ENCODE measurements at regions not wholly inside any gene's neighbourhood (a gene's known extent, or its start where the extent isn't known, plus 50 kb on each side); places are given as distances from the start of the nearest gene placed in this dataset.

GRCh38 chr17:69637446-69638156 is 223.1 kb downstream of the MAP2K6 start:
- no peak overlapping the region for H3K9ac ChIP-seq (ENCODE audit: low read depth, low read length)
- no peaks in the 10 kb centered on the region for H3K36me3 ChIP-seq (ENCODE audit: insufficient read depth, low read depth, low read length)
- H3K27ac ChIP-seq (ENCODE audit: low read length): no peak overlapping the region
- no peaks in the 10 kb centered on the region for H3K9me3 ChIP-seq (ENCODE audit: insufficient read depth, low read depth, low read length)
- no peaks in the 10 kb centered on the region for H3K27me3 ChIP-seq (ENCODE audit: insufficient read depth, low read length)
- H3K4me3 ChIP-seq (ENCODE audit: low read length): no peak overlapping the region
- no peaks in the 10 kb centered on the region for H3K4me1 ChIP-seq (ENCODE audit: insufficient read depth, low read length)

- Histone ChIP-seq H3K27me3 (ENCODE audit: insufficient read depth, low read length) (no peaks in the 10 kb centered on the region), H3K9me3 (ENCODE audit: insufficient read depth, low read depth, low read length) (no peaks in the 10 kb centered on the region), H3K9ac (ENCODE audit: low read depth, low read length) (no peak overlapping the region)
Measured at GRCh38 chr17:69639096-69639495, 224.6 kb downstream of the MAP2K6 start.

GRCh38 chr17:69640073-69640472 is 225.6 kb downstream of the MAP2K6 start:
- H3K36me3 ChIP-seq (ENCODE audit: insufficient read depth, low read depth, low read length): no peaks in the 10 kb centered on the region
- H3K4me1 ChIP-seq (ENCODE audit: insufficient read depth, low read length): no peaks in the 10 kb centered on the region
- no peak overlapping the region for H3K4me3 ChIP-seq (ENCODE audit: low read length)
- no peaks in the 10 kb centered on the region for H3K27me3 ChIP-seq (ENCODE audit: insufficient read depth, low read length)
- H3K9ac ChIP-seq (ENCODE audit: low read depth, low read length): no peak overlapping the region
- H3K9me3 ChIP-seq (ENCODE audit: insufficient read depth, low read depth, low read length): no peaks in the 10 kb centered on the region
- no peak overlapping the region for H3K27ac ChIP-seq (ENCODE audit: low read length)

More at GRCh38 chr17:69639096-69639495, 224.6 kb downstream of the MAP2K6 start:
- no peak overlapping the region for H3K27ac ChIP-seq (ENCODE audit: low read length)
- H3K4me3 ChIP-seq (ENCODE audit: low read length): no peak overlapping the region
- no peaks in the 10 kb centered on the region for H3K36me3 ChIP-seq (ENCODE audit: insufficient read depth, low read depth, low read length)
- no peaks in the 10 kb centered on the region for H3K4me1 ChIP-seq (ENCODE audit: insufficient read depth, low read length)

- Histone ChIP-seq H3K4me3 (ENCODE audit: low read length) (no peak overlapping the region), H3K36me3 (ENCODE audit: insufficient read depth, low read depth, low read length) (no peaks in the 10 kb centered on the region), H3K27me3 (ENCODE audit: insufficient read depth, low read length) (no peaks in the 10 kb centered on the region), H3K27ac (ENCODE audit: low read length) (no peak overlapping the region), H3K4me1 (ENCODE audit: insufficient read depth, low read length) (no peaks in the 10 kb centered on the region), H3K9me3 (ENCODE audit: insufficient read depth, low read depth, low read length) (no peaks in the 10 kb centered on the region), H3K9ac (ENCODE audit: low read depth, low read length) (no peak overlapping the region)
Measured at GRCh38 chr17:69643686-69644085, 229.2 kb downstream of the MAP2K6 start.

DNA sequence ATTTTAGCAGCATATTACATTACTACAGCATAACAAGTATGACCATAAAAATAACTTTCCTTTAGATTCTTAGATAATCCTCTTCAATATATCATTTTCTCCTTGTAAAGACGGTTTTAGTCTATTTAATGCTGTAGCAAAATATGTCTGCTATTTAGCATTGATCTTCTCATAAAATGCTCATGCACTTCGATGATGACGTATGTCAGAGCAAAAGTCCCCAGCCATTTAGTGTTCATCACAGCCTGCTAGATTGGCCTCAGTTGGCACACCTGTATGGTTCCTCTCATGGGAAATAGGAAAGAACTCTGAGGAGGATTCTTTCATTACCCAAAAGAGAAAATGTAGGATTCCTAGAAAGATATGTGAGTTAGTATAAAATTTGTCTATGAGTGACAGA is 232.2 kb downstream of the MAP2K6 start:
- no peaks in the 10 kb centered on the region for H3K36me3 ChIP-seq (ENCODE audit: insufficient read depth, low read depth, low read length)
- H3K4me3 ChIP-seq (ENCODE audit: low read length): no peak overlapping the region
- H3K4me1 ChIP-seq (ENCODE audit: insufficient read depth, low read length): no peaks in the 10 kb centered on the region
- H3K27ac ChIP-seq (ENCODE audit: low read length): no peak overlapping the region
- H3K9me3 ChIP-seq (ENCODE audit: insufficient read depth, low read depth, low read length): no peaks in the 10 kb centered on the region
- H3K27me3 ChIP-seq (ENCODE audit: insufficient read depth, low read length): no peaks in the 10 kb centered on the region
- H3K9ac ChIP-seq (ENCODE audit: low read depth, low read length): no peak overlapping the region

DNA sequence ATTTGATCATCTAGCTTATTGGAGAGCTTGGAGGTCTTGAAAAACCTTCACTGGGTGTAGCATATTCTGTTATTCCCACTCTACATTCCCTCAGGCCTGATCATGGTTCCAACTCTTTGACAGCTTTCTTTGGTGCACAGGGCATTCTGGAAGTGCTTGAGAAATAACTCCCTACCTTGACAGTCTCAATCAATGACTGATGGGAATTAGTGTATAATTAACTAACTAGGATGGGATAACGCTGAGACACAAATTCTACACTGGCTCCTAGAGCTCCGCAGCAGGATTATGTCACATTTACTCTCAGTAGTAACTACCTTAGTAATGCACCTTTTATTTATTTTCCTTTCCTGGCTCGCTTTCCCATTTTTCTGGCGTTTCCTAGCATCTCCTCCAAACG is 236.4 kb downstream of the MAP2K6 start:
- peaks cover 6% of the 10 kb centered on the region; the same call in 1 of the 2 replicates for H3K9me3 ChIP-seq (ENCODE audit: insufficient read depth, low read depth, low read length)
- no peak overlapping the region for H3K27ac ChIP-seq (ENCODE audit: low read length)
- no peaks in the 10 kb centered on the region for H3K4me1 ChIP-seq (ENCODE audit: insufficient read depth, low read length)
- H3K27me3 ChIP-seq (ENCODE audit: insufficient read depth, low read length): no peaks in the 10 kb centered on the region
- no peak overlapping the region for H3K9ac ChIP-seq (ENCODE audit: low read depth, low read length)
- H3K36me3 ChIP-seq (ENCODE audit: insufficient read depth, low read depth, low read length): no peaks in the 10 kb centered on the region
- H3K4me3 ChIP-seq (ENCODE audit: low read length): no peak overlapping the region

GRCh38 chr17:69651921-69652320 is 237.4 kb downstream of the MAP2K6 start:
- no peaks in the 10 kb centered on the region for H3K27me3 ChIP-seq (ENCODE audit: insufficient read depth, low read length)
- H3K9me3 ChIP-seq (ENCODE audit: insufficient read depth, low read depth, low read length): peaks cover 7% of the 10 kb centered on the region; the same call in 1 of the 2 replicates
- H3K9ac ChIP-seq (ENCODE audit: low read depth, low read length): no peak overlapping the region
- no peaks in the 10 kb centered on the region for H3K36me3 ChIP-seq (ENCODE audit: insufficient read depth, low read depth, low read length)
- no peak overlapping the region for H3K27ac ChIP-seq (ENCODE audit: low read length)
- no peak overlapping the region for H3K4me3 ChIP-seq (ENCODE audit: low read length)
- no peaks in the 10 kb centered on the region for H3K4me1 ChIP-seq (ENCODE audit: insufficient read depth, low read length)

GRCh38 chr17:69654981-69655855 is 240.7 kb downstream of the MAP2K6 start:
- H3K4me1 ChIP-seq (ENCODE audit: insufficient read depth, low read length): no peaks in the 10 kb centered on the region
- H3K27me3 ChIP-seq (ENCODE audit: insufficient read depth, low read length): no peaks in the 10 kb centered on the region
- H3K27ac ChIP-seq (ENCODE audit: low read length): no peak overlapping the region
- no peak overlapping the region for H3K9ac ChIP-seq (ENCODE audit: low read depth, low read length)
- H3K4me3 ChIP-seq (ENCODE audit: low read length): no peak overlapping the region
- peaks cover 7% of the 10 kb centered on the region; the same call in 1 of the 2 replicates for H3K9me3 ChIP-seq (ENCODE audit: insufficient read depth, low read depth, low read length)
- no peaks in the 10 kb centered on the region for H3K36me3 ChIP-seq (ENCODE audit: insufficient read depth, low read depth, low read length)

GRCh38 chr17:69655902-69656301 is 241.4 kb downstream of the MAP2K6 start:
- no peak overlapping the region for H3K4me3 ChIP-seq (ENCODE audit: low read length)
- no peaks in the 10 kb centered on the region for H3K36me3 ChIP-seq (ENCODE audit: insufficient read depth, low read depth, low read length)
- H3K9me3 ChIP-seq (ENCODE audit: insufficient read depth, low read depth, low read length): peaks cover 7% of the 10 kb centered on the region; the same call in 1 of the 2 replicates
- no peaks in the 10 kb centered on the region for H3K4me1 ChIP-seq (ENCODE audit: insufficient read depth, low read length)
- H3K9ac ChIP-seq (ENCODE audit: low read depth, low read length): no peak overlapping the region
- no peaks in the 10 kb centered on the region for H3K27me3 ChIP-seq (ENCODE audit: insufficient read depth, low read length)
- H3K27ac ChIP-seq (ENCODE audit: low read length): no peak overlapping the region

- H3K4me3 ChIP-seq (ENCODE audit: low read length): no peak overlapping the region
- H3K9me3 ChIP-seq (ENCODE audit: insufficient read depth, low read depth, low read length): no peaks in the 10 kb centered on the region
- no peaks in the 10 kb centered on the region for H3K27me3 ChIP-seq (ENCODE audit: insufficient read depth, low read length)
- no peaks in the 10 kb centered on the region for H3K36me3 ChIP-seq (ENCODE audit: insufficient read depth, low read depth, low read length)
- H3K9ac ChIP-seq (ENCODE audit: low read depth, low read length): no peak overlapping the region
- H3K4me1 ChIP-seq (ENCODE audit: insufficient read depth, low read length): no peaks in the 10 kb centered on the region
- H3K27ac ChIP-seq (ENCODE audit: low read length): no peak overlapping the region
Measured at GRCh38 chr17:69669441-69670178, 255.1 kb downstream of the MAP2K6 start.

GRCh38 chr17:69672924-69673323 is 258.4 kb downstream of the MAP2K6 start:
- Histone ChIP-seq H3K4me3 (ENCODE audit: low read length) (no peak overlapping the region), H3K27ac (ENCODE audit: low read length) (no peak overlapping the region), H3K9me3 (ENCODE audit: insufficient read depth, low read depth, low read length) (no peaks in the 10 kb centered on the region), H3K36me3 (ENCODE audit: insufficient read depth, low read depth, low read length) (no peaks in the 10 kb centered on the region), H3K4me1 (ENCODE audit: insufficient read depth, low read length) (no peaks in the 10 kb centered on the region), H3K27me3 (ENCODE audit: insufficient read depth, low read length) (no peaks in the 10 kb centered on the region), H3K9ac (ENCODE audit: low read depth, low read length) (no peak overlapping the region)
